Mesothelial cell of epicardium (in vitro differentiated cells): ENCODE measurements at regions not wholly inside any gene's neighbourhood (a gene's known extent, or its start where the extent isn't known, plus 50 kb on each side); places are given as distances from the start of the nearest gene placed in this dataset.

Experiments
- DNase-seq, 2 experiments: peaks; one replicate each; pipeline ENCODE4 v3.0.0; 2021; ENCODE audit warnings: low spot score in 2 of 2; ENCODE audit not compliant: unreplicated experiment in 2 of 2
- H3K27ac Mint-ChIP-seq: 2 replicates; pipeline ENCODE4 v1.8.0; 2021; ENCODE audit warnings: mixed read lengths
- H3K27me3 Mint-ChIP-seq: 2 replicates; pipeline ENCODE4 v1.8.0; 2021; ENCODE audit warnings: low read depth, mixed read lengths
- H3K36me3 Mint-ChIP-seq: 2 replicates; pipeline ENCODE4 v1.8.0; 2021; ENCODE audit warnings: mixed read lengths
- H3K4me1 Mint-ChIP-seq: 2 replicates; pipeline ENCODE4 v1.8.0; 2021; ENCODE audit warnings: mixed read lengths
- H3K4me3 Mint-ChIP-seq: 2 replicates; pipeline ENCODE4 v1.8.0; 2021; ENCODE audit warnings: mild to moderate bottlenecking, moderate library complexity, mixed read lengths
- H3K9me3 Mint-ChIP-seq: 2 replicates; pipeline ENCODE4 v1.8.0; 2021; ENCODE audit warnings: mixed read lengths
- TF ChIP-seq, protein P1 (sequence below): fragments of 200-600 bp; sonication (generic); IDR thresholded peaks from one replicate; pipeline ENCODE4 v1.5.0; 2021; ENCODE audit warnings: antibody characterized with exemption; ENCODE audit not compliant: unreplicated experiment

DNA sequence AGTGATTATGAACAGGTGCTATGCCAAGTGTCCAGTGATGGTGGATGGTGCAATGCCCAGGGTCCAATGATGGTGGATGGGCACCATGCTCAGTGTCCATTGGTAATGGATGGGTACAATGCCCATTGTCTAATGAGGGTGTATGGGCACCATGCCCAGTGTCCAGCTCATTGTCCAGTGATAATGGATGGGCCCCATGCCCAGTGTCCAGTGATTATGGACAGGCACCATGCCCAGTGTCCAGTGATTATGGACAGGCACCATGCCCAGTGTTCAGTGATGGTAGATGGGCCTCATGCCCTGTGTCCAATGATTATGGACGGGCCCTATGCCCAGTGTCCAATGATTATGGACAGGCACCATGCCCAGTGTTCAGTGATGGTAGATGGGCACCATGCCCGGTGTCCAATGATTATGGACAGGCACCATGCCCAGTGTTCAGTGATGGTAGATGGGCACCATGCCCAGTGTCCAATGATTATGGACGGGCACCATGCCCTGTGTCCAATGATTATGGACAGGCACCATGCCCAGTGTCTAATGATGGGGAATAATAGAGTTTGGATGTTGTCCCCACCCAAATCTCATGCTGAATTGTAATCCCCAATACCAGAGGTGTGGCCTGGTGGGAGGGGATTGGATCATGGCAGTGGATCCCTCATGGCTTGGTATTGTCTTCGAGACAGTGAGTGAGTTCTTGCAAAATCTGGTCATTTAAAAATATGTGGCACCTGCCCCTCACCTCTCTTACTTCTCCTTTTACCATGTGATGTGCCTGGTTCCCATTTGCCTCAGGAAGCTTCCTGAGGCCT is 87.8 kb downstream of the ANKRD10 start:
- H3K9me3 Mint-ChIP-seq = peaks cover 4% of the 10 kb centered on the region
- H3K27me3 Mint-ChIP-seq = no peaks in the 10 kb centered on the region
- H3K4me1 Mint-ChIP-seq = no peaks in the 10 kb centered on the region
- no peaks in the 10 kb centered on the region for H3K36me3 Mint-ChIP-seq
- no peak overlapping the region for H3K4me3 Mint-ChIP-seq
- no peak for DNase-seq
- H3K27ac Mint-ChIP-seq = no peak overlapping the region
- TF ChIP-seq, protein P1, sequence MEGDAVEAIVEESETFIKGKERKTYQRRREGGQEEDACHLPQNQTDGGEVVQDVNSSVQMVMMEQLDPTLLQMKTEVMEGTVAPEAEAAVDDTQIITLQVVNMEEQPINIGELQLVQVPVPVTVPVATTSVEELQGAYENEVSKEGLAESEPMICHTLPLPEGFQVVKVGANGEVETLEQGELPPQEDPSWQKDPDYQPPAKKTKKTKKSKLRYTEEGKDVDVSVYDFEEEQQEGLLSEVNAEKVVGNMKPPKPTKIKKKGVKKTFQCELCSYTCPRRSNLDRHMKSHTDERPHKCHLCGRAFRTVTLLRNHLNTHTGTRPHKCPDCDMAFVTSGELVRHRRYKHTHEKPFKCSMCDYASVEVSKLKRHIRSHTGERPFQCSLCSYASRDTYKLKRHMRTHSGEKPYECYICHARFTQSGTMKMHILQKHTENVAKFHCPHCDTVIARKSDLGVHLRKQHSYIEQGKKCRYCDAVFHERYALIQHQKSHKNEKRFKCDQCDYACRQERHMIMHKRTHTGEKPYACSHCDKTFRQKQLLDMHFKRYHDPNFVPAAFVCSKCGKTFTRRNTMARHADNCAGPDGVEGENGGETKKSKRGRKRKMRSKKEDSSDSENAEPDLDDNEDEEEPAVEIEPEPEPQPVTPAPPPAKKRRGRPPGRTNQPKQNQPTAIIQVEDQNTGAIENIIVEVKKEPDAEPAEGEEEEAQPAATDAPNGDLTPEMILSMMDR = no peak
